Astrocyte (in vitro differentiated cells and primary cell): ENCODE measurements at regions not wholly inside any gene's neighbourhood (a gene's known extent, or its start where the extent isn't known, plus 50 kb on each side); places are given as distances from the start of the nearest gene placed in this dataset.

Experiments used
- DNase-seq: peaks from one replicate; pipeline ENCODE4 v3.0.0-alpha.2; 2010; ENCODE audit warnings: low read depth
- FAIRE-seq: peaks from 2 replicates; lab custom pipeline; 2011; peaks lifted over from hg19 to GRCh38; lab: Jason Lieb, UNC
- H2AFZ ChIP-seq: 2 replicates; pipeline ENCODE4 v1.6.0; 2012; ENCODE audit warnings: low read depth, low read length, inconsistent platforms
- H3K27ac ChIP-seq: 2 replicates; pipeline ENCODE4 v1.5.1; 2011; ENCODE audit warnings: low read depth, low read length, inconsistent platforms
- H3K27me3 ChIP-seq: 2 replicates; pipeline ENCODE4 v1.6.0; 2011; ENCODE audit warnings: low read length, inconsistent platforms; ENCODE audit not compliant: insufficient read depth
- H3K36me3 ChIP-seq: 2 replicates; pipeline ENCODE4 v1.5.1; 2011; ENCODE audit warnings: low read length, inconsistent platforms; ENCODE audit not compliant: insufficient read depth
- H3K4me1 ChIP-seq: 2 replicates; pipeline ENCODE4 v1.5.1; 2011; ENCODE audit warnings: low read length, inconsistent platforms; ENCODE audit not compliant: insufficient read depth
- H3K4me2 ChIP-seq: 2 replicates; pipeline ENCODE4 v1.6.0; 2012; ENCODE audit warnings: low read length, inconsistent platforms
- H3K4me3 ChIP-seq: 2 replicates; pipeline ENCODE4 v1.5.1; 2011; ENCODE audit warnings: low read depth, mild to moderate bottlenecking, low read length, inconsistent platforms; ENCODE audit not compliant: insufficient read depth
- H3K79me2 ChIP-seq: 2 replicates; pipeline ENCODE4 v1.6.0; 2012; ENCODE audit warnings: mild to moderate bottlenecking, low read length, inconsistent platforms; ENCODE audit not compliant: insufficient read depth
- H3K9ac ChIP-seq: 2 replicates; pipeline ENCODE4 v1.6.0; 2012; ENCODE audit warnings: mild to moderate bottlenecking, low read length, inconsistent platforms
- H3K9me3 ChIP-seq: 2 replicates; pipeline ENCODE4 v1.5.1; 2012; ENCODE audit warnings: low read depth, mild to moderate bottlenecking, low read length, inconsistent platforms; ENCODE audit not compliant: insufficient read depth
- H4K20me1 ChIP-seq: 2 replicates; pipeline ENCODE4 v1.6.0; 2012; ENCODE audit warnings: low read length, inconsistent platforms; ENCODE audit not compliant: insufficient read depth
- H3K27ac Mint-ChIP-seq: one replicate; pipeline ENCODE4 v1.8.0; 2021; ENCODE audit warnings: mild to moderate bottlenecking, mixed read lengths; ENCODE audit not compliant: unreplicated experiment
- H3K27me3 Mint-ChIP-seq: one replicate; pipeline ENCODE4 v1.8.0; 2021; ENCODE audit warnings: low read depth, mixed read lengths; ENCODE audit not compliant: unreplicated experiment
- H3K36me3 Mint-ChIP-seq: one replicate; pipeline ENCODE4 v1.8.0; 2021; ENCODE audit warnings: low read depth, mixed read lengths; ENCODE audit not compliant: unreplicated experiment
- H3K4me1 Mint-ChIP-seq: one replicate; pipeline ENCODE4 v1.8.0; 2021; ENCODE audit warnings: low read depth, mixed read lengths; ENCODE audit not compliant: unreplicated experiment
- H3K4me3 Mint-ChIP-seq: one replicate; pipeline ENCODE4 v1.8.0; 2021; ENCODE audit warnings: mild to moderate bottlenecking, moderate library complexity, mixed read lengths; ENCODE audit not compliant: unreplicated experiment
- H3K9me3 Mint-ChIP-seq: one replicate; pipeline ENCODE4 v1.8.0; 2021; ENCODE audit warnings: mild to moderate bottlenecking, mixed read lengths; ENCODE audit not compliant: unreplicated experiment
- EZH2 ChIP-seq: IDR thresholded peaks from 2 replicates; pipeline ENCODE4 v1.6.1; 2012; ENCODE audit warnings: mild to moderate bottlenecking, low read length, inconsistent platforms; ENCODE audit not compliant: insufficient read depth
- TF ChIP-seq, protein P1 (sequence below): IDR thresholded peaks from 2 replicates; pipeline ENCODE4 v1.5.1; 2011; ENCODE audit warnings: low read depth, mild to moderate bottlenecking, inconsistent platforms, low read length, moderate library complexity; ENCODE audit not compliant: insufficient read depth

DNA sequence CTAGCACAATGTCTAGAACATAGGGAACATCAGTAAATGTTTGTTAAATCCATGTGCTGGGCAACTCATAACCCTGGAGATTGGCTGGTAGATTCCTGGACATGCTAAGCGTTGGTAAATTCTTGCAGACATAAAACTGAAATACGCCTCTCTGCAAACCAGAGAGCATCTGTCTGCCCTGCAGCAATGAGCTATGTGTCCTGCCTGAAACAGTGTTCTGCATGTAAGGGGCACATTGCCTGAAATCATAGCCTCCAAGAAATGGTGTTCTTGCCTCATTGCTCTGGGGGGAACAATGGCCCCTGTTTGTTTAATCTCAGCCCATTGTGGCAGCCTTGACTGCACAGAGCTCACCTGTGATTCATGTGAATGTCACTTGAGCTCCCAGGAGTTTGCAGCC, 113.5 kb upstream of the CCL2 start:
- TF ChIP-seq, protein P1, sequence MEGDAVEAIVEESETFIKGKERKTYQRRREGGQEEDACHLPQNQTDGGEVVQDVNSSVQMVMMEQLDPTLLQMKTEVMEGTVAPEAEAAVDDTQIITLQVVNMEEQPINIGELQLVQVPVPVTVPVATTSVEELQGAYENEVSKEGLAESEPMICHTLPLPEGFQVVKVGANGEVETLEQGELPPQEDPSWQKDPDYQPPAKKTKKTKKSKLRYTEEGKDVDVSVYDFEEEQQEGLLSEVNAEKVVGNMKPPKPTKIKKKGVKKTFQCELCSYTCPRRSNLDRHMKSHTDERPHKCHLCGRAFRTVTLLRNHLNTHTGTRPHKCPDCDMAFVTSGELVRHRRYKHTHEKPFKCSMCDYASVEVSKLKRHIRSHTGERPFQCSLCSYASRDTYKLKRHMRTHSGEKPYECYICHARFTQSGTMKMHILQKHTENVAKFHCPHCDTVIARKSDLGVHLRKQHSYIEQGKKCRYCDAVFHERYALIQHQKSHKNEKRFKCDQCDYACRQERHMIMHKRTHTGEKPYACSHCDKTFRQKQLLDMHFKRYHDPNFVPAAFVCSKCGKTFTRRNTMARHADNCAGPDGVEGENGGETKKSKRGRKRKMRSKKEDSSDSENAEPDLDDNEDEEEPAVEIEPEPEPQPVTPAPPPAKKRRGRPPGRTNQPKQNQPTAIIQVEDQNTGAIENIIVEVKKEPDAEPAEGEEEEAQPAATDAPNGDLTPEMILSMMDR = no peak
- TF ChIP-seq EZH2 = no peak
- Histone ChIP-seq H4K20me1 (no peaks in the 10 kb centered on the region), H3K36me3 (no peaks in the 10 kb centered on the region), H3K27me3 (no peaks in the 10 kb centered on the region), H3K4me1 (no peaks in the 10 kb centered on the region), H3K4me2 (no peak overlapping the region), H3K27ac (no peak overlapping the region), H3K79me2 (no peaks in the 10 kb centered on the region), H2AFZ (no peak overlapping the region), H3K9me3 (no peaks in the 10 kb centered on the region), H3K4me3 (no peak overlapping the region), H3K9ac (no peak overlapping the region)
- Mint-ChIP-seq H3K9me3 (no peaks in the 10 kb centered on the region), H3K4me3 (no peak overlapping the region), H3K36me3 (no peaks in the 10 kb centered on the region), H3K4me1 (no peaks in the 10 kb centered on the region), H3K27me3 (peaks cover 19% of the 10 kb centered on the region), H3K27ac (no peak overlapping the region)
- FAIRE-seq = no peak
- no peak for DNase-seq

DNA sequence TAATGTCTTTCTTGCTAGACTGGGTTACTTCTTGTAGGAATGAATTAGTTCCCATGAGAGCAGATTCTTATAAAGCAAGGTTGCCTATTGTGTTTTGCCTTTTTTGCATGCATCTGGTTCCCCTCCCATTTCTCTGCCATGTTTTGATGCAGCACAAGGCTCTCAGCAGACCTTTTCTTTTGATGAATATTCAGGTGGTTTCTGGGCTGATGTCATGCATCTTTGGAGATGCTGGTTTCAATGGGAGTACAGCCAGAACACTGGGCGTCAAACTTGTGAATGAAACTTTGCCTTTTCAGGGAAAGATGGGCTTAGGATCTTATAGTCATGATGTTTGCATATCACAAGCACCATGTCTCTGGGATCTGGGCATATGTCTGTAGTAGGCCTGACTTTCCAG, 111.7 kb upstream of the CCL2 start:
- no peak for DNase-seq
- no peak for FAIRE-seq
- no peak overlapping the region for H3K9ac ChIP-seq

DNA sequence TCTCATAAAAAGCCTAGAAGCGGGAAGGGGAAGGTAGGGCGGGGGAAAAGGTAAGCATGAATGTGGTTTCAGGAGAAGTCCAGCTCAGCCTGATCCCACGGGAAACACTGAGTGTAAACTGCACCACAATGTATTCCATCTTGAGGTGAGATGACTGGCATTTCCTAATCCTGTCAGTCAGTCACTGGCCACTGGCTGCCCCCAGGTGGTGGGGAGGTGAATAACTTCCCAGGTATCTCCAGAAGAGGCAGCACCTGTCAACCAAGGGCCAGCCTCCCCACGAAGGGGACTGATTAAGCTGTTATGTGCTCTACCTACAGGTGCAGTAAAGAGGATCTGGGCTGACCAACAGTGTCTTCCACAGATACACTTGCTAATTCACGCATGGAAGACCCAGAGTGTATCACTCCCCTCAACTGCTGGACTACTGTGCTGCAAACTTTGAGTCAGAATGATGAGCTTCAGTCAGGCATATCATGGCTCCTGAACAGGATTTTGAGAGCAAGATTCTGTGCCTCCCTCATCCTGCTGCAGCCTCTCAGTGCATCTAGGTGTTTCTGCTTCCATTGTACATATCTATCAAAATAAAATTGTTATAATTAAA, 108.5 kb upstream of the CCL2 start:
- H2AFZ ChIP-seq = no peak overlapping the region
- TF ChIP-seq EZH2 = no peak
- TF ChIP-seq, protein P1 = no peak
- Mint-ChIP-seq H3K36me3 (no peaks in the 10 kb centered on the region), H3K9me3 (no peaks in the 10 kb centered on the region), H3K27ac (no peak overlapping the region), H3K27me3 (peaks cover 22% of the 10 kb centered on the region), H3K4me1 (peaks cover 6% of the 10 kb centered on the region), H3K4me3 (no peak overlapping the region)
- no peak overlapping the region for H3K9ac ChIP-seq
- DNase-seq (no peak), FAIRE-seq (no peak)
- H3K9me3 ChIP-seq = no peaks in the 10 kb centered on the region
- no peaks in the 10 kb centered on the region for H3K79me2 ChIP-seq
- no peaks in the 10 kb centered on the region for H3K4me1 ChIP-seq
- H4K20me1 ChIP-seq = no peaks in the 10 kb centered on the region
- H3K27me3 ChIP-seq = peaks cover 4% of the 10 kb centered on the region
- H3K4me2 ChIP-seq = no peak overlapping the region
- no peak overlapping the region for H3K27ac ChIP-seq
- H3K36me3 ChIP-seq = no peaks in the 10 kb centered on the region
- H3K4me3 ChIP-seq = no peak overlapping the region

More for the DNA sequence above, 111.7 kb upstream of the CCL2 start:
- Histone ChIP-seq H4K20me1 (no peaks in the 10 kb centered on the region), H2AFZ (no peak overlapping the region), H3K4me2 (no peak overlapping the region), H3K27ac (no peak overlapping the region), H3K4me3 (no peak overlapping the region), H3K27me3 (peaks cover 4% of the 10 kb centered on the region), H3K4me1 (no peaks in the 10 kb centered on the region), H3K79me2 (no peaks in the 10 kb centered on the region), H3K9me3 (no peaks in the 10 kb centered on the region), H3K36me3 (no peaks in the 10 kb centered on the region)
- Mint-ChIP-seq H3K4me1 (no peaks in the 10 kb centered on the region), H3K4me3 (no peak overlapping the region), H3K27ac (no peak overlapping the region), H3K36me3 (no peaks in the 10 kb centered on the region), H3K9me3 (no peaks in the 10 kb centered on the region), H3K27me3 (peaks cover 29% of the 10 kb centered on the region)
- TF ChIP-seq EZH2 = no peak
- TF ChIP-seq, protein P1 = no peak
